Natural killer cell (primary cell): ENCODE measurements at regions not wholly inside any gene's neighbourhood (a gene's known extent, or its start where the extent isn't known, plus 50 kb on each side); places are given as distances from the start of the nearest gene placed in this dataset.

ENCODE experiments used
- ATAC-seq, 3 donors: fragments of 150-1000 bp in 2 of 3; fragments of 200-7000 bp in 1 of 3; cut with Tn5 transposase; 1 replicate in 1 of 3; 2 replicates in 2 of 3; pipeline ENCODE4 v1.10.0; 2021; ENCODE audit warnings: mild to moderate bottlenecking in 2 of 3, moderate library complexity in 2 of 3
- DNase-seq, 2 donors: peaks; one replicate each; pipeline versions ENCODE4 v3.0.0 to v3.0.0-alpha.2; 2013 to 2021; ENCODE audit warnings: mixed read lengths in 1 of 2
- H3K27ac ChIP-seq: one replicate; pipeline ENCODE4 v1.5.1; 2013; ENCODE audit warnings: mild to moderate bottlenecking, low read length
- H3K27me3 ChIP-seq: one replicate; pipeline ENCODE4 v1.6.1; 2013; ENCODE audit warnings: low read length; ENCODE audit not compliant: control insufficient read depth, insufficient read depth
- H3K36me3 ChIP-seq: one replicate; pipeline ENCODE4 v1.6.1; 2013; ENCODE audit warnings: low read length; ENCODE audit not compliant: control insufficient read depth, insufficient read depth
- H3K4me1 ChIP-seq: one replicate; pipeline ENCODE4 v1.6.1; 2013; ENCODE audit warnings: low read length; ENCODE audit not compliant: control insufficient read depth, insufficient read depth
- H3K4me3 ChIP-seq: one replicate; pipeline ENCODE4 v1.5.1; 2013; ENCODE audit warnings: low read length
- H3K9me3 ChIP-seq: one replicate; pipeline ENCODE4 v1.6.1; 2013; ENCODE audit warnings: low read length; ENCODE audit not compliant: control insufficient read depth, insufficient read depth
- H3K27ac Mint-ChIP-seq, 2 donors: one replicate each; pipeline ENCODE4 v1.8.0; 2022; ENCODE audit warnings: mild to moderate bottlenecking in 2 of 2, mixed read lengths in 2 of 2, moderate library complexity in 1 of 2
- H3K27me3 Mint-ChIP-seq, 2 donors: one replicate each; pipeline ENCODE4 v1.8.0; 2022; ENCODE audit warnings: low read depth in 2 of 2, mixed read lengths in 2 of 2
- H3K36me3 Mint-ChIP-seq: one replicate; pipeline ENCODE4 v1.8.0; 2022; ENCODE audit warnings: mixed read lengths
- H3K4me1 Mint-ChIP-seq, 2 donors: one replicate each; pipeline ENCODE4 v1.8.0; 2022; ENCODE audit warnings: mixed read lengths in 2 of 2
- H3K4me3 Mint-ChIP-seq: one replicate; pipeline ENCODE4 v1.8.0; 2022; ENCODE audit warnings: mild to moderate bottlenecking, moderate library complexity, mixed read lengths
- H3K9me3 Mint-ChIP-seq, 2 donors: one replicate each; pipeline ENCODE4 v1.8.0; 2022; ENCODE audit warnings: mixed read lengths in 2 of 2
- CTCF ChIP-seq: fragments of 200-600 bp; IDR thresholded peaks from one replicate; pipeline ENCODE4 v1.8.0; 2022; ENCODE audit warnings: antibody characterized with exemption
- WGBS: methylation state at CpG from one replicate; pipeline ENCODE4 v1.1.7; 2013; ENCODE audit warnings: missing lambda C conversion rate; ENCODE audit not compliant: insufficient coverage; 5-methylcytosine and 5-hydroxymethylcytosine counted together
- intact Hi-C: fragments of 100-400 bp; cut with micrococcal nuclease; formaldehyde crosslinking; loops from one replicate; pipeline ENCODE4 v1.14.2; 2022

- Histone ChIP-seq H3K4me1 (no peaks in the 10 kb centered on the region), H3K9me3 (no peaks in the 10 kb centered on the region), H3K36me3 (no peaks in the 10 kb centered on the region), H3K4me3 (no peak overlapping the region), H3K27me3 (no peaks in the 10 kb centered on the region), H3K27ac (no peak overlapping the region)
- Mint-ChIP-seq H3K36me3 (peaks cover 4% of the 10 kb centered on the region), H3K27ac (no peak overlapping the region), H3K9me3 (peaks cover 7 to 20% of the 10 kb centered on the region in 2 donors), H3K4me1 (no peaks in the 10 kb centered on the region), H3K27me3 (no peaks in the 10 kb centered on the region), H3K4me3 (no peak overlapping the region)
- ATAC-seq (no peak), DNase-seq (no peak)
- WGBS = 77% methylated on average over 2 of the region's 3 CpGs
- no peak for TF ChIP-seq CTCF
- intact Hi-C loops = no loop called here
These were observed 795.4 kb upstream of the SEMA6D start for GRCh38 chr15:46921891-46922290.

GRCh38 chr15:46930426-46930825, 786.9 kb upstream of the SEMA6D start:
- Histone ChIP-seq H3K4me3 (no peak overlapping the region), H3K27ac (no peak overlapping the region), H3K9me3 (no peaks in the 10 kb centered on the region), H3K27me3 (no peaks in the 10 kb centered on the region), H3K4me1 (no peaks in the 10 kb centered on the region), H3K36me3 (no peaks in the 10 kb centered on the region)
- H3K36me3 Mint-ChIP-seq = peaks cover 5% of the 10 kb centered on the region
- ATAC-seq (no peak), DNase-seq (no peak)
- H3K27ac Mint-ChIP-seq = no peak overlapping the region
- TF ChIP-seq CTCF = no peak
- no peaks in the 10 kb centered on the region for H3K27me3 Mint-ChIP-seq
- intact Hi-C loops = no loop called here
- H3K9me3 Mint-ChIP-seq = peaks cover 17 to 29% of the 10 kb centered on the region in 2 donors
- no peaks in the 10 kb centered on the region for H3K4me1 Mint-ChIP-seq
- H3K4me3 Mint-ChIP-seq = no peak overlapping the region

GRCh38 chr15:46933332-46933731, 784.0 kb upstream of the SEMA6D start:
- WGBS = 79% methylated on average over 3 of the region's 4 CpGs

More at GRCh38 chr15:46933332-46933731, 784.0 kb upstream of the SEMA6D start:
- peaks cover 5% of the 10 kb centered on the region for H3K36me3 Mint-ChIP-seq
- H3K27me3 ChIP-seq = no peaks in the 10 kb centered on the region
- H3K36me3 ChIP-seq = no peaks in the 10 kb centered on the region
- no peak for TF ChIP-seq CTCF
- no peaks in the 10 kb centered on the region for H3K27me3 Mint-ChIP-seq
- no peaks in the 10 kb centered on the region for H3K4me1 Mint-ChIP-seq
- H3K4me3 Mint-ChIP-seq = no peak overlapping the region
- H3K9me3 Mint-ChIP-seq = peaks cover 17 to 19% of the 10 kb centered on the region in 2 donors
- H3K27ac Mint-ChIP-seq = no peak overlapping the region
- DNase-seq (no peak), ATAC-seq (no peak)
- no peaks in the 10 kb centered on the region for H3K9me3 ChIP-seq
- intact Hi-C loops = no loop called here
- H3K4me1 ChIP-seq = no peaks in the 10 kb centered on the region
- no peak overlapping the region for H3K27ac ChIP-seq
- H3K4me3 ChIP-seq = no peak overlapping the region
